Lower lobe of right lung (tissue), 2 donors: ENCODE measurements at regions not wholly inside any gene's neighbourhood (a gene's known extent, or its start where the extent isn't known, plus 50 kb on each side); places are given as distances from the start of the nearest gene placed in this dataset.
A peak's percentile ranks its signal among the peaks of the same experiment; 100 is the strongest.

Source experiments
- ATAC-seq, 2 donors: fragments of 200-7000 bp; cut with Tn5 transposase; one replicate each; pipeline ENCODE4 v1.9.1; 2020 to 2022; ENCODE audit warnings: mild to moderate bottlenecking in 2 of 2, moderate library complexity in 2 of 2
- DNase-seq: peaks from one replicate; pipeline ENCODE4 v3.0.0-alpha.2; 2020
- H3K27ac ChIP-seq: fragments of 200-600 bp; one replicate; pipeline ENCODE4 v1.8.0; 2022
- H3K27me3 ChIP-seq: fragments of 200-600 bp; one replicate; pipeline ENCODE4 v1.8.0; 2022; ENCODE audit warnings: low read depth
- H3K36me3 ChIP-seq: fragments of 200-600 bp; one replicate; pipeline ENCODE4 v1.8.0; 2022; ENCODE audit warnings: mild to moderate bottlenecking
- H3K4me1 ChIP-seq: fragments of 200-600 bp; one replicate; pipeline ENCODE4 v1.8.0; 2022
- H3K4me3 ChIP-seq: fragments of 200-600 bp; one replicate; pipeline ENCODE4 v1.8.0; 2022; ENCODE audit warnings: mild to moderate bottlenecking
- H3K9me3 ChIP-seq: fragments of 200-600 bp; one replicate; pipeline ENCODE4 v1.8.0; 2022
- intact Hi-C: fragments of 100-400 bp; cut with DNase I; formaldehyde crosslinking; loops from one replicate; pipeline ENCODE4 v1.11.0; 2022
- TF ChIP-seq, protein P1 (sequence below): fragments of 200-600 bp; IDR thresholded peaks from one replicate; pipeline ENCODE4 v1.8.0; 2022; ENCODE audit warnings: antibody characterized with exemption, mild to moderate bottlenecking
- donor health status: DM: no; HTN: yes; CAD: no; lungs with severe emphysema.

DNA sequence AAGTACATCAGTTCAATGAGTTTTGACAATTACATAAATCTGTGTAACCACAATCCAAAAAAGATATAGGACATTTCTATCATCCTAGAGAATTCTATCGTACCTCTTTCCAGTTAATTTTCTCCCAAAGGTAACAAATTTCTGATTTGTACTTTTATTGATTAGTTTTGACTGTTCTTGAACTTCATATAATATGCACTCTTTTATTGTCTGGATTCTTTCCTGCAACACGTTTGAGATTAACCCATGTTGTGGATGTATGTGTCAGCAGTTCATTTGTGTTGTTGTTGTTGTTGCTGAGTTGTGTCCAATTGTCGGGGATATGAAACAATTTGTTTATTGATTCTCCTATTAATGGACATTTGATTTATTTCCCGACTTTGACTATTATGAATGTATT is 145.9 kb upstream of the WDR11 start:
- H3K9me3 ChIP-seq, result no peaks in the 10 kb centered on the region
- no peaks in the 10 kb centered on the region for H3K27me3 ChIP-seq
- TF ChIP-seq, protein P1, sequence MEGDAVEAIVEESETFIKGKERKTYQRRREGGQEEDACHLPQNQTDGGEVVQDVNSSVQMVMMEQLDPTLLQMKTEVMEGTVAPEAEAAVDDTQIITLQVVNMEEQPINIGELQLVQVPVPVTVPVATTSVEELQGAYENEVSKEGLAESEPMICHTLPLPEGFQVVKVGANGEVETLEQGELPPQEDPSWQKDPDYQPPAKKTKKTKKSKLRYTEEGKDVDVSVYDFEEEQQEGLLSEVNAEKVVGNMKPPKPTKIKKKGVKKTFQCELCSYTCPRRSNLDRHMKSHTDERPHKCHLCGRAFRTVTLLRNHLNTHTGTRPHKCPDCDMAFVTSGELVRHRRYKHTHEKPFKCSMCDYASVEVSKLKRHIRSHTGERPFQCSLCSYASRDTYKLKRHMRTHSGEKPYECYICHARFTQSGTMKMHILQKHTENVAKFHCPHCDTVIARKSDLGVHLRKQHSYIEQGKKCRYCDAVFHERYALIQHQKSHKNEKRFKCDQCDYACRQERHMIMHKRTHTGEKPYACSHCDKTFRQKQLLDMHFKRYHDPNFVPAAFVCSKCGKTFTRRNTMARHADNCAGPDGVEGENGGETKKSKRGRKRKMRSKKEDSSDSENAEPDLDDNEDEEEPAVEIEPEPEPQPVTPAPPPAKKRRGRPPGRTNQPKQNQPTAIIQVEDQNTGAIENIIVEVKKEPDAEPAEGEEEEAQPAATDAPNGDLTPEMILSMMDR, result no peak
- H3K4me1 ChIP-seq, result no peaks in the 10 kb centered on the region
- no peak overlapping the region for H3K27ac ChIP-seq
- DNase-seq, result no peak
- intact Hi-C loops, result no loop called here
- H3K36me3 ChIP-seq, result no peaks in the 10 kb centered on the region
- no peak for ATAC-seq
- H3K4me3 ChIP-seq, result no peak overlapping the region

DNA sequence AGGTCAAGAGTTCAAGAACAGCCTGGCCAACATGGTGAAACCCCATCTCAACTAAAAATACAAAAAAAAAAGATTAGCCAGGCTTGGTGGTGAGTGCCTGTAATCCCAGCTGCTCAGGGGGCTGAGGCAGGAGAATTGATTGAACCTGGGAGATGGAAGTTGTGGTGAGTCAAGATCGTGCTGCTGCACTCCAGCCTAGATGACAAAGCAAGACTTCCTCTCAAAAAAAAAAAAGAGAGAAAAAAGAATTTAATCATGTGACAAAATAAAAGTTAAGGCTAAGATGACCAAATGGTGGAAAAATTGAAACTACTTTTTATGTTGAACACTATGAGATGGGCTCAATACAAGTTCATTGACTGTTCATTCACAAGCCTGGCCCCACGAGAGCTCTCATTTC is 141.1 kb upstream of the WDR11 start:
- TF ChIP-seq, protein P1, result no peak
- ATAC-seq (no peak), DNase-seq (no peak)
- H3K9me3 ChIP-seq, result no peaks in the 10 kb centered on the region
- H3K27ac ChIP-seq, result no peak overlapping the region
- H3K27me3 ChIP-seq, result no peaks in the 10 kb centered on the region
- no peak overlapping the region for H3K4me3 ChIP-seq
- H3K4me1 ChIP-seq, result no peaks in the 10 kb centered on the region
- intact Hi-C loops, result no loop called here
- H3K36me3 ChIP-seq, result no peaks in the 10 kb centered on the region

DNA sequence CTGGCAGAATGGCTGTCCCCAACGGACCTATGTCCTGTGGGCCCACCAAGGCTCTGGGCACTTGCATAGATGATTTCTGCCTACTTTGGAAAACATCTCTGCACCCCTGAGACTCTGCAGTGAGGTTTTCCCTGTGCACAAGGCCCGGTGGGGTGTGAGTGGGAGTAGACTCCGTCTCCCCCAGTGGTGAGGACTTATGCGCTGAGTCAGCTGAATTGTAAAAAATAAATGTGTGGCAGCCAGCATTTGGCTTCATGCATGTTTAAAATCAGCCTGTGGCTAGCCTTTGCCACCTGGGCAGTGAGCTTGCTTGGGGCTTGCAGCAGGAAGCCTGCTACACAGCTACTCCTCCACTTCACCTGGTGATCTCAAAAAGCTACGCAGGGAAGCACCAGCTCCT is 139.3 kb upstream of the WDR11 start:
- no peak for DNase-seq
- TF ChIP-seq, protein P1, result no peak
- Histone ChIP-seq H3K4me1 (peaks cover 4% of the 10 kb centered on the region), H3K9me3 (no peaks in the 10 kb centered on the region), H3K27me3 (no peaks in the 10 kb centered on the region), H3K4me3 (no peak overlapping the region), H3K27ac (no peak overlapping the region), H3K36me3 (no peaks in the 10 kb centered on the region)
- intact Hi-C loops, result no loop called here
- no peak for ATAC-seq

DNA sequence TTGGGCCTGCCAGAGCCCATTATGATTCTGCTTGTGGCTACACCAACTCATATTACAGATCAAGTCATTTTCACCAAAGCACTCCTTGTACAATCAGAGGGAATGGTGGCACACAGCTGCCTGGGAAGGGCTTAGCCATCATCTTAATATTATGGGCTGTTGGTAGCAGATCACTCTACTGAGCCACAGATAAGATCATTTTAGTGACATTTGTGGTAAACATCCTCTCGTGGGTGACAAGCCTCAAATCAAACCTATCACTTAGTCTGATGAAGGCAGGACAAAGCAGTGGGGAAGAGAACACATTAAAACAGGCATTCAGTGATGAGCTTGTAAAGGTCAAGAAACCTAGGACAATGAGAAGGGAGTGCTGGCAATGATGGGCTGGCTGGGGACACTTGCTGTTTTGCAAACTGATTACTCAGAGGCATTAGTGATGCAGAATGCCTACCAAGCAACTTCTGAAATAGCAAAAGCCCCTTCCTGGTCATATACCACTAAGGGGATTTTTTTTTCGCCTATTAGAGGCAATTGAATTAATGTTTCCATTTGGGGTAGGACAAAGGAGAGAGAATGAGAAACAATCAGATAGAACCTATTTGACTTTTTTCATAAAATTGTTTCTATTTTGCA is 137.5 kb upstream of the WDR11 start:
- intact Hi-C loops, result no loop called here
- TF ChIP-seq, protein P1, result no peak
- ATAC-seq, result no peak

DNA sequence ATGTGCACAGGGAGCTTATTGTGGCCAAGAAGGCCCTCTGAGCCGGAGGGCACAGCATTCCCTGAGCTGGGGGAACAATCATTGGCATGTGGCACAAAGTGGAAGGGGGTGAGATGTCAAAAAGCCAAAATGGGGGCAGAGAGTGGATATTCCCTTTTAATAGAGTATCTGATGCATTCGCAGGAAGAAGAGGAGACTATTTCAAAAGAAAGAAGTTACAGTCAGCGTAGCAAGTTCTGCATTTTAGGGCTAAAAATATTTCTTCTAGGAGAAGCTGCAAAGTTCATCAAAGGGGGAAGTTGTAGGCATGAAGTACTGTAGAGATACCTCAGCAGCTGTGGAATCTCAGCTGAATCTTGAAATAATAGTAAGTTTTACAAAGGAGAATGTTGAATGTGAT is 136.0 kb upstream of the WDR11 start:
- Histone ChIP-seq H3K27me3 (no peaks in the 10 kb centered on the region), H3K4me1 (peaks cover 4% of the 10 kb centered on the region), H3K4me3 (no peak overlapping the region), H3K9me3 (no peaks in the 10 kb centered on the region), H3K36me3 (no peaks in the 10 kb centered on the region), H3K27ac (no peak overlapping the region)
- ATAC-seq (peak in 1 of 2 donors; percentile 21), DNase-seq (no peak)
- intact Hi-C loops, result no loop called here
- TF ChIP-seq, protein P1, result no peak

More for the DNA sequence above, 137.5 kb upstream of the WDR11 start:
- DNase-seq, result no peak
- Histone ChIP-seq H3K27me3 (no peaks in the 10 kb centered on the region), H3K4me1 (peaks cover 4% of the 10 kb centered on the region), H3K27ac (no peak overlapping the region), H3K9me3 (no peaks in the 10 kb centered on the region), H3K36me3 (no peaks in the 10 kb centered on the region), H3K4me3 (no peak overlapping the region)
